HepG2 (cell line): ENCODE measurements at regions not wholly inside any gene's neighbourhood (a gene's known extent, or its start where the extent isn't known, plus 50 kb on each side); places are given as distances from the start of the nearest gene placed in this dataset.
A peak's percentile ranks its signal among the peaks of the same experiment; 100 is the strongest.

Source experiments
- FLYWCH1 ChIP-seq: sonication (generic); formaldehyde crosslinking; IDR thresholded peaks from 2 replicates; pipeline ENCODE4 v1.8.1; 2023; ENCODE audit warnings: mild to moderate bottlenecking, missing genetic modification reagents
- GABPB1 ChIP-seq: IDR thresholded peaks from 2 replicates; pipeline ENCODE4 v1.6.1; 2016; ENCODE audit warnings: mild to moderate bottlenecking, missing genetic modification reagents, moderate library complexity, missing compliant biosample characterization
- HES4 ChIP-seq: sonication (generic); formaldehyde crosslinking; IDR thresholded peaks from 2 replicates; pipeline ENCODE4 v1.9.0; 2021; ENCODE audit warnings: mild to moderate bottlenecking, missing genetic modification reagents, borderline replicate concordance
- HNF4A ChIP-seq: sonication (generic); formaldehyde crosslinking; IDR thresholded peaks from 2 replicates; pipeline ENCODE4 v1.4.0; 2020; ENCODE audit warnings: missing genetic modification reagents
- KLF16 ChIP-seq, 2 experiments: sonication (generic) in 1 of 2; formaldehyde crosslinking in 1 of 2; IDR thresholded peaks; 2 replicates each; pipeline versions ENCODE4 v1.6.1 to v1.8.0; 2016 to 2023; ENCODE audit warnings: missing genetic modification reagents in 2 of 2, missing compliant biosample characterization in 1 of 2
- MED13 ChIP-seq: sonication (generic); formaldehyde crosslinking; IDR thresholded peaks from 2 replicates; pipeline ENCODE4 v1.5.0; 2020; ENCODE audit warnings: missing genetic modification reagents
- MXI1 ChIP-seq: IDR thresholded peaks from 3 replicates; pipeline ENCODE4 v1.6.1; 2012; ENCODE audit warnings: low read depth, low read length, inconsistent platforms, borderline replicate concordance
- NAIF1 ChIP-seq: sonication (generic); formaldehyde crosslinking; IDR thresholded peaks from 2 replicates; pipeline ENCODE4 v1.5.0; 2020; ENCODE audit warnings: mild to moderate bottlenecking, missing genetic modification reagents, borderline replicate concordance
- NFE2L1 ChIP-seq: sonication (generic); formaldehyde crosslinking; IDR thresholded peaks from 2 replicates; pipeline ENCODE4 v1.4.0; 2020; ENCODE audit warnings: missing genetic modification reagents, mild to moderate bottlenecking, borderline replicate concordance
- RFXANK ChIP-seq: IDR thresholded peaks from 2 replicates; pipeline ENCODE4 v1.6.1; 2016
- SOX5 ChIP-seq: IDR thresholded peaks from 2 replicates; pipeline ENCODE4 v1.6.1; 2016; ENCODE audit warnings: borderline replicate concordance
- SP1 ChIP-seq, 2 experiments: fragments of 450-650 bp in 1 of 2; sonication (generic) in 1 of 2; formaldehyde crosslinking in 1 of 2; IDR thresholded peaks; 2 replicates each; pipeline versions ENCODE4 v1.4.0 to v1.6.1; 2016 to 2020; ENCODE audit warnings: missing genetic modification reagents in 1 of 2
- STAT5B ChIP-seq: sonication (generic); formaldehyde crosslinking; IDR thresholded peaks from 2 replicates; pipeline ENCODE4 v1.4.0; 2020; ENCODE audit warnings: missing genetic modification reagents
- SUZ12 ChIP-seq: fragments of 150-350 bp; IDR thresholded peaks from 2 replicates; pipeline ENCODE4 v1.6.1; 2014; ENCODE audit warnings: low read depth, low read length
- TBL1XR1 ChIP-seq: fragments of 150-350 bp; IDR thresholded peaks from 2 replicates; pipeline ENCODE4 v1.6.1; 2014; ENCODE audit warnings: borderline replicate concordance, low read length; ENCODE audit not compliant: partially characterized antibody
- TBX2 ChIP-seq: sonication (generic); formaldehyde crosslinking; IDR thresholded peaks from 2 replicates; pipeline ENCODE4 v1.5.0; 2020; ENCODE audit warnings: missing genetic modification reagents, mild to moderate bottlenecking, borderline replicate concordance
- TEAD2 ChIP-seq: sonication (generic); formaldehyde crosslinking; IDR thresholded peaks from 2 replicates; pipeline ENCODE4 v1.9.0; 2021; ENCODE audit warnings: missing genetic modification reagents
- YY1 ChIP-seq: IDR thresholded peaks from 2 replicates; pipeline ENCODE4 v1.6.1; 2011; ENCODE audit warnings: low read length, low read depth, moderate library complexity, mild to moderate bottlenecking; ENCODE audit not compliant: insufficient read depth, insufficient replicate concordance
- ZNF180 ChIP-seq: sonication (generic); formaldehyde crosslinking; IDR thresholded peaks from 2 replicates; pipeline ENCODE4 v1.4.0; 2020; ENCODE audit warnings: low read depth, missing genetic modification reagents, borderline replicate concordance
- ZNF280D ChIP-seq: sonication (generic); formaldehyde crosslinking; IDR thresholded peaks from 2 replicates; pipeline ENCODE4 v1.5.1; 2020; ENCODE audit warnings: mild to moderate bottlenecking, missing genetic modification reagents
- ZNF430 ChIP-seq: sonication (generic); formaldehyde crosslinking; IDR thresholded peaks from 2 replicates; pipeline ENCODE4 v1.9.0; 2021; ENCODE audit warnings: mild to moderate bottlenecking, missing genetic modification reagents
- ZNF432 ChIP-seq: sonication (generic); formaldehyde crosslinking; IDR thresholded peaks from 2 replicates; pipeline ENCODE4 v1.5.0; 2020; ENCODE audit warnings: missing genetic modification reagents, mild to moderate bottlenecking, borderline replicate concordance
- ZNF441 ChIP-seq: sonication (generic); formaldehyde crosslinking; IDR thresholded peaks from 2 replicates; pipeline ENCODE4 v1.7.0; 2021; ENCODE audit warnings: missing genetic modification reagents, borderline replicate concordance
- ZNF496 ChIP-seq: sonication (generic); formaldehyde crosslinking; IDR thresholded peaks from 2 replicates; pipeline ENCODE4 v1.8.1; 2023; ENCODE audit warnings: mild to moderate bottlenecking, moderate library complexity, missing genetic modification reagents; ENCODE audit not compliant: insufficient replicate concordance
- ZSCAN25 ChIP-seq: sonication (generic); formaldehyde crosslinking; IDR thresholded peaks from 2 replicates; pipeline ENCODE4 v1.8.0; 2022; ENCODE audit warnings: mild to moderate bottlenecking, missing genetic modification reagents
- TF ChIP-seq, protein P1 (sequence below): sonication (generic); formaldehyde crosslinking; IDR thresholded peaks from 2 replicates; pipeline ENCODE4 v1.5.0; 2020; ENCODE audit warnings: missing genetic modification reagents

- TF ChIP-seq ZNF280D (CRISPR knock-in tag) = no peak
- no peak for TF ChIP-seq RFXANK (CRISPR knock-in tag)
- TF ChIP-seq NFE2L1 (CRISPR knock-in tag) = no peak
- TF ChIP-seq ZNF180 (CRISPR knock-in tag) = no peak
- TF ChIP-seq, protein P1, sequence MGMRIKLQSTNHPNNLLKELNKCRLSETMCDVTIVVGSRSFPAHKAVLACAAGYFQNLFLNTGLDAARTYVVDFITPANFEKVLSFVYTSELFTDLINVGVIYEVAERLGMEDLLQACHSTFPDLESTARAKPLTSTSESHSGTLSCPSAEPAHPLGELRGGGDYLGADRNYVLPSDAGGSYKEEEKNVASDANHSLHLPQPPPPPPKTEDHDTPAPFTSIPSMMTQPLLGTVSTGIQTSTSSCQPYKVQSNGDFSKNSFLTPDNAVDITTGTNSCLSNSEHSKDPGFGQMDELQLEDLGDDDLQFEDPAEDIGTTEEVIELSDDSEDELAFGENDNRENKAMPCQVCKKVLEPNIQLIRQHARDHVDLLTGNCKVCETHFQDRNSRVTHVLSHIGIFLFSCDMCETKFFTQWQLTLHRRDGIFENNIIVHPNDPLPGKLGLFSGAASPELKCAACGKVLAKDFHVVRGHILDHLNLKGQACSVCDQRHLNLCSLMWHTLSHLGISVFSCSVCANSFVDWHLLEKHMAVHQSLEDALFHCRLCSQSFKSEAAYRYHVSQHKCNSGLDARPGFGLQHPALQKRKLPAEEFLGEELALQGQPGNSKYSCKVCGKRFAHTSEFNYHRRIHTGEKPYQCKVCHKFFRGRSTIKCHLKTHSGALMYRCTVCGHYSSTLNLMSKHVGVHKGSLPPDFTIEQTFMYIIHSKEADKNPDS (CRISPR knock-in tag) = no peak
- TF ChIP-seq ZNF496 (CRISPR knock-in tag) = no peak
- no peak for TF ChIP-seq ZNF432
- peak; percentile 27; the same call in 1 of the 2 replicates for TF ChIP-seq NAIF1 (CRISPR knock-in tag)
- TF ChIP-seq ZSCAN25 = 0 out of 2 replicates have a peak, but pooled peaks have one; percentile 34
- TF ChIP-seq MED13 (CRISPR knock-in tag) = no peak
- TF ChIP-seq SUZ12 = no peak
- no peak for TF ChIP-seq TBL1XR1
- TF ChIP-seq HES4 (CRISPR knock-in tag) = no peak
- TF ChIP-seq TBX2 (CRISPR knock-in tag) = peak; percentile 35; the same call in 1 of the 2 replicates
- TF ChIP-seq TEAD2 (CRISPR knock-in tag) = no peak
- peak; percentile 16; the same call in 1 of the 3 replicates for TF ChIP-seq MXI1
- no peak for TF ChIP-seq ZNF441
- TF ChIP-seq YY1 = no peak
- TF ChIP-seq STAT5B (CRISPR knock-in tag) = no peak
- no peak for TF ChIP-seq ZNF430 (CRISPR knock-in tag)
- TF ChIP-seq KLF16 (CRISPR knock-in tag; IDR thresholded peaks at IDR 0.05) = peak in 1 of 2 experiments; percentile 30; a peak in 1 of 4 replicates
- TF ChIP-seq SOX5 = peak; percentile 50; the same call in 1 of the 2 replicates
- TF ChIP-seq FLYWCH1 (CRISPR knock-in tag) = no peak
- TF ChIP-seq GABPB1 (CRISPR knock-in tag) = peak; percentile 75
- no peak for TF ChIP-seq SP1 (IDR thresholded peaks at IDR 0.05)
- TF ChIP-seq SP1 (CRISPR knock-in tag; IDR thresholded peaks at IDR 0.05) = no peak
- peak; percentile 40 for TF ChIP-seq HNF4A (CRISPR knock-in tag)
Measured at GRCh38 chrX:41009850-41010846, 75.1 kb upstream of the USP9X start (continued).
